ENCODE measurements at regions not wholly inside any gene's neighbourhood (a gene's known extent, or its start where the extent isn't known, plus 50 kb on each side); places are given as distances from the start of the nearest gene placed in this dataset.

DNA sequence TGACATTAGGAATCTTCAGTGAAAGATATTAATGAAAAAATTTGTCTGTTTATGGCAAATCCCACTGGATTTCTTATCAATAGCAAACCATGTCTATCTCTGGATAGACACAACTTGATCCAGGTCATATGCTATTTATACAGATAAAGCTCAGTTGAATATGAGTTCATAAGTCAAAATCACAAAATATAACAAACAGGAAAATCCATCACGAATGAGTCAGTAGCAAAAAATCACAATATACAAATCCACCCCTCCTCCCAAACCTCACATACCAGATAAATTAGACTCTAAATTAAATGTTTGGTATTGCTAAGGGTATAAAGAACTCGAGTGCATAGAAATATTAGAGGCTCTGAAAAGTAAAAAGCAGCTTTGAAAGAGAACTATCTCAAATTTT is 420.5 kb downstream of the TLL1 start:
- no CpG with 5 or more reads among the region's 2 CpGs for WGBS, 2 experiments (ENCODE audit: insufficient coverage in 1 of 2, insufficient read length in 1 of 2)
- DNase-seq = no peak
- no peak overlapping the region for H3K4me3 ChIP-seq (ENCODE audit: low read length)
- Mint-ChIP-seq H3K4me1 (no peaks in the 10 kb centered on the region), H3K36me3 (ENCODE audit: low read depth) (no peaks in the 10 kb centered on the region), H3K9me3 (no peaks in the 10 kb centered on the region), H3K27me3 (ENCODE audit: insufficient read depth) (no peaks in the 10 kb centered on the region), H3K4me3 (no peak overlapping the region), H3K27ac (no peak overlapping the region)
- no peak overlapping the region for H3K9ac ChIP-seq (ENCODE audit: extremely low read depth, low read length, poor library complexity, severe bottlenecking)
- TF ChIP-seq, protein P1, sequence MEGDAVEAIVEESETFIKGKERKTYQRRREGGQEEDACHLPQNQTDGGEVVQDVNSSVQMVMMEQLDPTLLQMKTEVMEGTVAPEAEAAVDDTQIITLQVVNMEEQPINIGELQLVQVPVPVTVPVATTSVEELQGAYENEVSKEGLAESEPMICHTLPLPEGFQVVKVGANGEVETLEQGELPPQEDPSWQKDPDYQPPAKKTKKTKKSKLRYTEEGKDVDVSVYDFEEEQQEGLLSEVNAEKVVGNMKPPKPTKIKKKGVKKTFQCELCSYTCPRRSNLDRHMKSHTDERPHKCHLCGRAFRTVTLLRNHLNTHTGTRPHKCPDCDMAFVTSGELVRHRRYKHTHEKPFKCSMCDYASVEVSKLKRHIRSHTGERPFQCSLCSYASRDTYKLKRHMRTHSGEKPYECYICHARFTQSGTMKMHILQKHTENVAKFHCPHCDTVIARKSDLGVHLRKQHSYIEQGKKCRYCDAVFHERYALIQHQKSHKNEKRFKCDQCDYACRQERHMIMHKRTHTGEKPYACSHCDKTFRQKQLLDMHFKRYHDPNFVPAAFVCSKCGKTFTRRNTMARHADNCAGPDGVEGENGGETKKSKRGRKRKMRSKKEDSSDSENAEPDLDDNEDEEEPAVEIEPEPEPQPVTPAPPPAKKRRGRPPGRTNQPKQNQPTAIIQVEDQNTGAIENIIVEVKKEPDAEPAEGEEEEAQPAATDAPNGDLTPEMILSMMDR (conservative IDR thresholded peaks at IDR 0.05) = no peak
- no peaks in the 10 kb centered on the region for H3K36me3 ChIP-seq (ENCODE audit: control insufficient read depth, insufficient read depth, low read length)
- H3K9me3 ChIP-seq (ENCODE audit: control insufficient read depth, low read length) = no peaks in the 10 kb centered on the region
- no peaks in the 10 kb centered on the region for H3K27me3 ChIP-seq (ENCODE audit: control insufficient read depth, insufficient read depth, low read length, poor library complexity, severe bottlenecking)
- H3K4me1 ChIP-seq (ENCODE audit: control insufficient read depth, insufficient read depth, low read length) = no peaks in the 10 kb centered on the region
- H3K27ac ChIP-seq (ENCODE audit: low read depth, low read length) = no peak overlapping the region

DNA sequence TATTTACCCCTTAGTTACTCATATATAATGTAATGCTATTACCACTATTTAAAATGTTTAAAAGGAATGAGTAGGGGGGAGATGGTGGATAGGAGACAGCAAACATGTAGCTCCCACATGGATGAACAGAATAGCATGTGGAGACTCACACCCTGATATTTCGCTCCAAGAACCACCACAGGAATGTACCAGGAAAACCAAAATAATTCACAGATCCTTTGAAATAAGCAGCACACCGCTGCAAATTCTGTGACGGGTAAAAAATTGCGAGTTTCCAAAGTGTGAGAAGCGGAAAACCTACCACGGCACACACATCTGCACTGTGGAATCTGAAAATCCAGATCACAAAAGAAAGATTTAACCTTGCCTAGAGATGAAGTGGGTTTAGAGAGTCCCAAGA is 428.2 kb downstream of the TLL1 start:
- DNase-seq = no peak
- Histone ChIP-seq H3K9ac (ENCODE audit: extremely low read depth, low read length, poor library complexity, severe bottlenecking) (no peak overlapping the region), H3K27me3 (ENCODE audit: control insufficient read depth, insufficient read depth, low read length, poor library complexity, severe bottlenecking) (no peaks in the 10 kb centered on the region), H3K4me3 (ENCODE audit: low read length) (no peak overlapping the region), H3K4me1 (ENCODE audit: control insufficient read depth, insufficient read depth, low read length) (no peaks in the 10 kb centered on the region), H3K9me3 (ENCODE audit: control insufficient read depth, low read length) (no peaks in the 10 kb centered on the region), H3K36me3 (ENCODE audit: control insufficient read depth, insufficient read depth, low read length) (no peaks in the 10 kb centered on the region), H3K27ac (ENCODE audit: low read depth, low read length) (no peak overlapping the region)
- TF ChIP-seq, protein P1 (conservative IDR thresholded peaks at IDR 0.05) = no peak
- Mint-ChIP-seq H3K4me3 (no peak overlapping the region), H3K27ac (no peak overlapping the region), H3K9me3 (peaks cover 12% of the 10 kb centered on the region), H3K36me3 (ENCODE audit: low read depth) (no peaks in the 10 kb centered on the region), H3K4me1 (no peaks in the 10 kb centered on the region), H3K27me3 (ENCODE audit: insufficient read depth) (no peaks in the 10 kb centered on the region)
- 91 to 95% methylated on average over 5 to 6 of the region's 6 CpGs for WGBS, 2 experiments (ENCODE audit: insufficient coverage in 1 of 2, insufficient read length in 1 of 2)

DNA sequence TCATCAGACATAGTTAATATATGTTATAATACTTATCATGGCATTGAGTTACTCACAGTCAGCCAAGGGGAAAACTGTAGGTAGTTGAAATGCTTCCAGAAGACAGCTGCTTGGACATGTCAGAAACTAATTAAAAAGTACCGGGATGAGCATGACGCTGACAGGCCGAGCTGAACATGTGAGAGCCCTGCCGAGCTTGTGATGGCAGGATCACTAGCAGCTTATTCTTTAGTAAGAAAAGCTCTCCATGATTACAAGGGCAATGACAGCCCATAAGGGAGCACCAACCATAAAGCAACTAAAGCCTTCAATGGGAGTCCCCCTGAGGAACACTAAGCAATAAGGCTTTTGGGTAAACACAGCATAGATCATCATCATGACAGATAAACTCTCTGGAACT is 435.6 kb downstream of the TLL1 start:
- H3K27me3 Mint-ChIP-seq (ENCODE audit: insufficient read depth) = no peaks in the 10 kb centered on the region
- peaks cover 5% of the 10 kb centered on the region for H3K4me1 ChIP-seq (ENCODE audit: control insufficient read depth, insufficient read depth, low read length)
- no peak for DNase-seq
- H3K4me3 Mint-ChIP-seq = no peak overlapping the region
- no peak overlapping the region for H3K27ac ChIP-seq (ENCODE audit: low read depth, low read length)
- H3K27ac Mint-ChIP-seq = no peak overlapping the region
- no peaks in the 10 kb centered on the region for H3K9me3 ChIP-seq (ENCODE audit: control insufficient read depth, low read length)
- H3K36me3 Mint-ChIP-seq (ENCODE audit: low read depth) = no peaks in the 10 kb centered on the region
- H3K4me3 ChIP-seq (ENCODE audit: low read length) = no peak overlapping the region
- WGBS, 2 experiments (ENCODE audit: insufficient coverage in 1 of 2, insufficient read length in 1 of 2) = 83 to 87% methylated on average over 4 of the region's 4 CpGs
- peaks cover 14% of the 10 kb centered on the region for H3K4me1 Mint-ChIP-seq
- no peak overlapping the region for H3K9ac ChIP-seq (ENCODE audit: extremely low read depth, low read length, poor library complexity, severe bottlenecking)
- H3K36me3 ChIP-seq (ENCODE audit: control insufficient read depth, insufficient read depth, low read length) = no peaks in the 10 kb centered on the region
- peaks cover 8% of the 10 kb centered on the region for H3K9me3 Mint-ChIP-seq
- TF ChIP-seq, protein P1 (conservative IDR thresholded peaks at IDR 0.05) = no peak
- no peaks in the 10 kb centered on the region for H3K27me3 ChIP-seq (ENCODE audit: control insufficient read depth, insufficient read depth, low read length, poor library complexity, severe bottlenecking)

Data from endodermal cell (in vitro differentiated cells).